Endothelial cell of umbilical vein (primary cell): ENCODE measurements at regions not wholly inside any gene's neighbourhood (a gene's known extent, or its start where the extent isn't known, plus 50 kb on each side); places are given as distances from the start of the nearest gene placed in this dataset.

Source experiments
- BruUV-seq: library from RNA; stranded (reverse); fragments of 400-500 nt; replicated peaks from 2 replicates; lab custom pipeline; 2021; lab: Mats Ljungman, UMichigan
- CTCF ChIA-PET: fragments of 300-600, 350-600 bp; sonication (Branson Sonifier 250); formaldehyde crosslinking; loops from one replicate; lab custom pipeline; 2021; ENCODE audit warnings: antibody characterized with exemption, inconsistent platforms; lab: Charles Lee
- POLR2A ChIA-PET: fragments of 300-600, 350-600 bp; sonication (Branson Sonifier 250); formaldehyde crosslinking; loops from one replicate; lab custom pipeline; 2021; ENCODE audit warnings: antibody characterized with exemption, inconsistent platforms; lab: Charles Lee
- DNase-seq: peaks from one replicate; pipeline ENCODE4 v3.0.0-alpha.2; 2011; ENCODE audit warnings: low read depth, low spot score
- FAIRE-seq: peaks from 2 replicates; lab custom pipeline; 2011; peaks lifted over from hg19 to GRCh38; lab: Jason Lieb, UNC
- H2AFZ ChIP-seq: 2 replicates; pipeline ENCODE4 v1.6.0; 2012; ENCODE audit warnings: low read depth, low read length, control low read depth, inconsistent platforms
- H3K27ac ChIP-seq: 2 replicates; pipeline ENCODE4 v1.5.1; 2011; ENCODE audit warnings: low read depth, mild to moderate bottlenecking, control low read depth, low read length, moderate library complexity; ENCODE audit not compliant: insufficient read depth
- H3K27me3 ChIP-seq, 2 experiments: 2 replicates each; pipeline versions ENCODE4 v1.6.0 to v1.6.1; 2011; ENCODE audit warnings: low read length in 2 of 2, mixed read lengths in 1 of 2; ENCODE audit not compliant: control insufficient read depth in 2 of 2, insufficient read depth in 2 of 2
- H3K36me3 ChIP-seq, 2 experiments: 2 replicates in 1 of 2; 3 replicates in 1 of 2; pipeline ENCODE4 v1.5.1; 2011; ENCODE audit warnings: low read length in 2 of 2, mild to moderate bottlenecking in 1 of 2, moderate library complexity in 1 of 2; ENCODE audit not compliant: control insufficient read depth in 2 of 2, insufficient read depth in 2 of 2; ENCODE audit errors: extremely low read depth in 1 of 2
- H3K4me1 ChIP-seq: 3 replicates; pipeline ENCODE4 v1.5.1; 2011; ENCODE audit warnings: mild to moderate bottlenecking, low read length; ENCODE audit not compliant: control insufficient read depth, insufficient read depth; ENCODE audit errors: extremely low read depth
- H3K4me2 ChIP-seq: 2 replicates; pipeline ENCODE4 v1.6.1; 2011; ENCODE audit warnings: low read length, control low read depth, mixed read lengths; ENCODE audit not compliant: insufficient read depth
- H3K4me3 ChIP-seq, 3 experiments: fragments of 200-600 bp in 1 of 3; sonication (generic), shearing (Covaris generic) in 1 of 3; replicated peaks in 1 of 3; 2 replicates each; pipeline ENCODE4 v1.5.1; 2011 to 2016; ENCODE audit warnings: control low read depth in 3 of 3, low read length in 3 of 3, mild to moderate bottlenecking in 2 of 3, inconsistent platforms in 1 of 3, low read depth in 1 of 3, moderate library complexity in 1 of 3; ENCODE audit not compliant: insufficient read depth in 1 of 3
- H3K79me2 ChIP-seq: 2 replicates; pipeline ENCODE4 v1.6.0; 2012; ENCODE audit warnings: low read length, inconsistent platforms; ENCODE audit not compliant: control insufficient read depth, insufficient read depth
- H3K9ac ChIP-seq: replicated peaks from 2 replicates; pipeline ENCODE3; 2011; ENCODE audit warnings: low read length, control low read depth; ENCODE audit not compliant: insufficient read depth; ENCODE audit errors: extremely low read depth
- H3K9me1 ChIP-seq: replicated peaks from 3 replicates; pipeline ENCODE4 v1.6.0; 2011; ENCODE audit warnings: mild to moderate bottlenecking, low read length; ENCODE audit not compliant: control insufficient read depth, insufficient read depth; ENCODE audit errors: extremely low read depth
- H3K9me3 ChIP-seq: replicated peaks from 2 replicates; pipeline ENCODE4 v1.5.1; 2012; ENCODE audit warnings: low read length, inconsistent platforms; ENCODE audit not compliant: control insufficient read depth, insufficient read depth
- H4K20me1 ChIP-seq: replicated peaks from 2 replicates; pipeline ENCODE3; 2011; ENCODE audit warnings: mild to moderate bottlenecking, low read length; ENCODE audit not compliant: control insufficient read depth, insufficient read depth; ENCODE audit errors: extremely low read depth
- EZH2 ChIP-seq: IDR thresholded peaks from 2 replicates; pipeline ENCODE4 v1.6.1; 2012; ENCODE audit warnings: borderline replicate concordance, low read depth, mild to moderate bottlenecking, moderate library complexity, low read length, inconsistent platforms; ENCODE audit not compliant: severe bottlenecking
- GATA2 ChIP-seq: IDR thresholded peaks from 2 replicates; pipeline ENCODE4 v1.7.0; 2011; ENCODE audit warnings: low read depth, mild to moderate bottlenecking, moderate library complexity, mixed read lengths, low read length; ENCODE audit not compliant: insufficient read length, insufficient read depth
- JUN ChIP-seq: IDR thresholded peaks from 2 replicates; pipeline ENCODE4 v1.6.1; 2011; ENCODE audit warnings: borderline replicate concordance, low read depth; ENCODE audit not compliant: insufficient read length, insufficient read depth
- MYC ChIP-seq: IDR thresholded peaks from one replicate; pipeline ENCODE4 v1.6.1; 2011; ENCODE audit warnings: mild to moderate bottlenecking, low read depth, low read length
- POLR2A ChIP-seq: IDR thresholded peaks from 2 replicates; pipeline ENCODE4 v1.6.1; 2012; ENCODE audit warnings: low read depth, mild to moderate bottlenecking, control low read depth, low read length
- POLR2AphosphoS5 ChIP-seq: IDR thresholded peaks from 2 replicates; pipeline ENCODE4 v1.6.1; 2012; ENCODE audit warnings: low read depth, mild to moderate bottlenecking, control low read depth, low read length, moderate library complexity; ENCODE audit not compliant: insufficient read depth
- dilution Hi-C: fragments of 300-500 bp; cut with MboI; formaldehyde crosslinking; loops from one replicate; pipeline ENCODE4 v1.15.0; 2019; ENCODE audit warnings: low sequenced_read_pairs; ENCODE audit not compliant: extremely low pct_ligation_motif_present
- intact Hi-C: fragments of 100-400 bp; cut with micrococcal nuclease; formaldehyde crosslinking; loops from one replicate; pipeline ENCODE4 v1.10.0; 2022
- TF ChIP-seq, protein P1 (sequence below): IDR thresholded peaks from 2 replicates; pipeline ENCODE4 v1.6.1; 2011; ENCODE audit not compliant: insufficient read depth, insufficient read length
- TF ChIP-seq, protein P2 (sequence below), 2 donors: IDR thresholded peaks; 1 replicate in 1 of 2; 2 replicates in 1 of 2; pipeline ENCODE4 v1.5.1; 2011; ENCODE audit warnings: low read length in 2 of 2, mild to moderate bottlenecking in 2 of 2, moderate library complexity in 2 of 2, control low read depth in 1 of 2, inconsistent platforms in 1 of 2, low read depth in 1 of 2; ENCODE audit not compliant: insufficient read depth in 1 of 2; ENCODE audit errors: extremely low read depth in 1 of 2

DNA sequence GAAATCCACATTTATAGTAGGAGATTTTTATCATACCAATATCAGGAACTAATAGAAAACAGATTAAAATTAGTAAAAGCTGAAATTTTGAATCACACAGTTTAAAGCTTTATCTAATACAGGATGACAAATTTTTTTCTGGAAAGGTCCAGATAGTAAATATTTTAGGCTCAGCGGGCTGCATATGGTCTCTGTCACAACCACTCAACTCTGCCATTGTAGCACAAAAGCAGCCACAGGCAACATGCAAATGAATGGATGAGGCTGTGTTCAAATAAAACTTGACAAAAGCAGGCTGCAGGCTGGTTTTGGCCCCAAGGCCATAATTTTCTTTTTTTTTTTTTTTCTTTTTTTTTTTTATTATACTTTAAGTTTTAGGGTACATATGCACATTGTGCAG, 108.2 kb upstream of the CCDC90B start:
- H3K27ac ChIP-seq = no peak overlapping the region
- FAIRE-seq (no peak), DNase-seq (no peak)
- ChIA-PET POLR2A (no interaction called here), CTCF (no interaction called here)
- dilution Hi-C loops (no loop called here), intact Hi-C loops (no loop called here)
- no peak overlapping the region for H3K9ac ChIP-seq
- H3K36me3 ChIP-seq = no peaks in the 10 kb centered on the region
- no peaks in the 10 kb centered on the region for H3K79me2 ChIP-seq
- no peaks in the 10 kb centered on the region for H4K20me1 ChIP-seq
- BruUV-seq = no TSS peak
- no peaks in the 10 kb centered on the region for H3K9me1 ChIP-seq
- H3K9me3 ChIP-seq = no peaks in the 10 kb centered on the region
- H3K4me2 ChIP-seq = no peak overlapping the region
- H3K27me3 ChIP-seq = no peaks in the 10 kb centered on the region
- no peak for TF ChIP-seq EZH2
- TF ChIP-seq, protein P1, sequence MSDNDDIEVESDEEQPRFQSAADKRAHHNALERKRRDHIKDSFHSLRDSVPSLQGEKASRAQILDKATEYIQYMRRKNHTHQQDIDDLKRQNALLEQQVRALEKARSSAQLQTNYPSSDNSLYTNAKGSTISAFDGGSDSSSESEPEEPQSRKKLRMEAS = no peak
- TF ChIP-seq GATA2 = no peak
- TF ChIP-seq POLR2A = no peak
- TF ChIP-seq, protein P2, sequence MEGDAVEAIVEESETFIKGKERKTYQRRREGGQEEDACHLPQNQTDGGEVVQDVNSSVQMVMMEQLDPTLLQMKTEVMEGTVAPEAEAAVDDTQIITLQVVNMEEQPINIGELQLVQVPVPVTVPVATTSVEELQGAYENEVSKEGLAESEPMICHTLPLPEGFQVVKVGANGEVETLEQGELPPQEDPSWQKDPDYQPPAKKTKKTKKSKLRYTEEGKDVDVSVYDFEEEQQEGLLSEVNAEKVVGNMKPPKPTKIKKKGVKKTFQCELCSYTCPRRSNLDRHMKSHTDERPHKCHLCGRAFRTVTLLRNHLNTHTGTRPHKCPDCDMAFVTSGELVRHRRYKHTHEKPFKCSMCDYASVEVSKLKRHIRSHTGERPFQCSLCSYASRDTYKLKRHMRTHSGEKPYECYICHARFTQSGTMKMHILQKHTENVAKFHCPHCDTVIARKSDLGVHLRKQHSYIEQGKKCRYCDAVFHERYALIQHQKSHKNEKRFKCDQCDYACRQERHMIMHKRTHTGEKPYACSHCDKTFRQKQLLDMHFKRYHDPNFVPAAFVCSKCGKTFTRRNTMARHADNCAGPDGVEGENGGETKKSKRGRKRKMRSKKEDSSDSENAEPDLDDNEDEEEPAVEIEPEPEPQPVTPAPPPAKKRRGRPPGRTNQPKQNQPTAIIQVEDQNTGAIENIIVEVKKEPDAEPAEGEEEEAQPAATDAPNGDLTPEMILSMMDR (IDR thresholded peaks at IDR 0.05; ENCODE audit: extremely low read depth in 1 of 2, insufficient read depth in 1 of 2, low read depth in 1 of 2, low read length in 2 of 2) = no peak
- H2AFZ ChIP-seq = no peak overlapping the region
- H3K4me3 ChIP-seq = no peak overlapping the region
- no peaks in the 10 kb centered on the region for H3K4me1 ChIP-seq

DNA sequence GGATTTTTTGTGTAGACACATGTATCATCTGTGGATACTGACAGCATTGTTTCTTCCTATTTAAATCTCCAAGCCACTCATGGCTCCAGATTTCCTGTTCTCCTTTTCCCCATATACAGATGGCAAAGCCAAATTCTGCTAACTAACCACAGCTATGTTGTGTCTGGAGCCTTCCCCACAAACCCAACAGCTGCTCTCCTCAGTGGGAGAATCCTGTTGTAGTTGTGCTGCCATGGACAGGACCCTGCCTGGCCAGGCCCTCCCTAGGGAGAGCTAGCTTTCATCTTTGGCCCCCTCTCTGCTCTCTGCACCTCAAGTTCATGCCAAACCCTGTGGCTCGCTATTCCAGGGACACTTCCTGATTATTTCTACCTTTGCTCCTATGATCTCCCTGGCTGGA, 106.4 kb upstream of the CCDC90B start:
- Histone ChIP-seq H3K9me1 (no peaks in the 10 kb centered on the region), H3K79me2 (no peaks in the 10 kb centered on the region), H2AFZ (no peak overlapping the region), H3K4me3 (no peak overlapping the region), H3K27ac (no peak overlapping the region), H3K4me1 (no peaks in the 10 kb centered on the region), H3K9me3 (no peaks in the 10 kb centered on the region), H4K20me1 (no peaks in the 10 kb centered on the region), H3K27me3 (no peaks in the 10 kb centered on the region), H3K4me2 (no peak overlapping the region), H3K9ac (no peak overlapping the region), H3K36me3 (no peaks in the 10 kb centered on the region)
- no peak for FAIRE-seq
- POLR2A ChIA-PET = no interaction called here
- CTCF ChIA-PET = no interaction called here
- BruUV-seq = no TSS peak
- TF ChIP-seq POLR2AphosphoS5 = no peak
- TF ChIP-seq EZH2 = no peak
- TF ChIP-seq POLR2A = no peak
- no peak for TF ChIP-seq MYC
- no peak for TF ChIP-seq JUN
- TF ChIP-seq, protein P2 (IDR thresholded peaks at IDR 0.05; ENCODE audit: extremely low read depth in 1 of 2, insufficient read depth in 1 of 2, low read depth in 1 of 2, low read length in 2 of 2) = no peak
- DNase-seq = no peak
- intact Hi-C loops (no loop called here), dilution Hi-C loops (no loop called here)
